KMS-11 (cell line): ENCODE measurements at regions not wholly inside any gene's neighbourhood (a gene's known extent, or its start where the extent isn't known, plus 50 kb on each side); places are given as distances from the start of the nearest gene placed in this dataset.

Source experiments
- H2AFZ ChIP-seq: fragments of 200-600 bp; sonication (generic); 2 replicates; pipeline ENCODE4 v1.6.1; 2016; ENCODE audit warnings: antibody characterized with exemption, mixed run types, low read depth
- H3K27ac ChIP-seq: fragments of 200-600 bp; sonication (generic); 2 replicates; pipeline ENCODE4 v1.6.1; 2016; ENCODE audit warnings: mild to moderate bottlenecking, mixed run types
- H3K27me3 ChIP-seq: fragments of 200-600 bp; sonication (generic); 2 replicates; pipeline ENCODE4 v1.6.1; 2017; ENCODE audit warnings: mild to moderate bottlenecking, low read depth, mixed run types, moderate library complexity; ENCODE audit not compliant: insufficient read depth
- H3K36me3 ChIP-seq: fragments of 200-600 bp; sonication (generic); 2 replicates; pipeline ENCODE4 v1.6.1; 2017; ENCODE audit warnings: mild to moderate bottlenecking, mixed run types; ENCODE audit not compliant: insufficient read depth
- H3K4me1 ChIP-seq: fragments of 200-600 bp; sonication (generic); 2 replicates; pipeline ENCODE4 v1.6.1; 2016; ENCODE audit warnings: mild to moderate bottlenecking, low read depth, mixed run types; ENCODE audit not compliant: poor library complexity, severe bottlenecking
- H3K4me2 ChIP-seq: fragments of 200-600 bp; sonication (generic); 2 replicates; pipeline ENCODE4 v1.7.0; 2016; ENCODE audit warnings: mild to moderate bottlenecking, mixed run types
- H3K4me3 ChIP-seq: fragments of 200-600 bp; sonication (generic); IDR thresholded peaks from 2 replicates; pipeline ENCODE4 v1.6.1; 2017; ENCODE audit warnings: low read depth, low read length, mixed read lengths; ENCODE audit not compliant: insufficient read depth
- H3K79me2 ChIP-seq: fragments of 200-600 bp; sonication (generic); 2 replicates; pipeline ENCODE4 v1.6.1; 2016; ENCODE audit warnings: low read depth, mixed run types; ENCODE audit not compliant: insufficient read depth
- H3K9ac ChIP-seq: fragments of 200-600 bp; sonication (generic); 2 replicates; pipeline ENCODE4 v1.6.1; 2016; ENCODE audit warnings: mild to moderate bottlenecking, mixed run types
- H4K20me1 ChIP-seq: fragments of 200-600 bp; sonication (generic); 2 replicates; pipeline ENCODE4 v1.6.1; 2016; ENCODE audit warnings: mild to moderate bottlenecking, mixed run types; ENCODE audit not compliant: insufficient read depth
- CTCF ChIP-seq: fragments of 200-600 bp; sonication (generic); conservative IDR thresholded peaks from 2 replicates; pipeline ENCODE4 v1.6.1; 2017; ENCODE audit warnings: low read depth, mild to moderate bottlenecking, antibody characterized with exemption, low read length, moderate library complexity, mixed read lengths

GRCh38 chr12:89890161-89890560, 181.5 kb upstream of the ATP2B1 start:
- Histone ChIP-seq H3K27me3 (no peaks in the 10 kb centered on the region), H3K4me3 (no peak overlapping the region), H3K4me2 (no peak overlapping the region), H3K4me1 (no peaks in the 10 kb centered on the region), H3K27ac (no peak overlapping the region), H4K20me1 (no peaks in the 10 kb centered on the region), H3K79me2 (no peaks in the 10 kb centered on the region), H3K36me3 (no peaks in the 10 kb centered on the region), H3K9ac (no peak overlapping the region), H2AFZ (no peak overlapping the region)
- TF ChIP-seq CTCF, result no peak

DNA sequence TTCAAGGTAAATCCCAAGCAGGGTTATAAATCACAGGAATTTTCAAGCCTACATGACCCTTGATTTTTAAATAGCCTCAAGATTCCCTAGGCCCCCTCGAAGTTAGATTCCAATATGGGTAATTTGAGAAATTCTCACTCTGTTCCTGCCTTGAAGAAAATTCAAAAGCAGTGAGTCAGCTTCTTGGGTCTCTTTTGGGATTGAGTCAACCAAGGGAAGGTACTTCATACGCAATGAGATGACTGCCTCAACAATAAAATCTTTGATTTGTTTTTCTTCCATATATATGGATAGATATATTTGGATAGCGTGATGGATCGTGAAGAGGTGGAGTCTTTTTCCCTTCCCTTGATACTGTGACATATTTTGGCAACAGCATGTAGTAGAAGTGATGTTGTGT, 180.4 kb upstream of the ATP2B1 start:
- Histone ChIP-seq H3K9ac (no peak overlapping the region), H3K4me1 (no peaks in the 10 kb centered on the region), H3K79me2 (no peaks in the 10 kb centered on the region), H3K4me3 (no peak overlapping the region), H3K4me2 (no peak overlapping the region), H3K27me3 (no peaks in the 10 kb centered on the region), H2AFZ (no peak overlapping the region), H3K36me3 (no peaks in the 10 kb centered on the region), H4K20me1 (no peaks in the 10 kb centered on the region), H3K27ac (no peak overlapping the region)
- no peak for TF ChIP-seq CTCF

DNA sequence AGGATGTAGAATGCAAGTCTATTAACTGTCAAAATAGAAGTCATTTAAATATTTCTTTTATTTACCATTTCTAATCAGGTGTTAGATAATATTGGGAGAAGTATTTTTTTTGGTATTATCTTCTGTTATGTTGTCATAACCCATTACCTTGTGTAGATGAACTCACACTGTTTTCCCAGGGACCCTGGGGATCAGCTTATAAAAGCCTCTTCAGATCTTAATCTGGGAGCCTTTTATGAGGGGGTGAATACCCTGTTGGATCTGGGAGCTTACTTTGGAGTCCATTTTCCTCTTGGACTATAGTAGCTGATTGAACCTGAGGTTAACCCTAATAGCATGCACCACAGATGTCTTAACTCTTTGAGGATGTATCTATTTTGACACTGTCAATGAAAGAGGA, 176.3 kb upstream of the ATP2B1 start:
- no peak overlapping the region for H3K9ac ChIP-seq
- TF ChIP-seq CTCF, result no peak
- no peaks in the 10 kb centered on the region for H3K4me1 ChIP-seq
- no peaks in the 10 kb centered on the region for H4K20me1 ChIP-seq
- no peaks in the 10 kb centered on the region for H3K79me2 ChIP-seq
- H3K4me2 ChIP-seq, result no peak overlapping the region
- H3K4me3 ChIP-seq, result no peak overlapping the region
- no peaks in the 10 kb centered on the region for H3K36me3 ChIP-seq
- H2AFZ ChIP-seq, result no peak overlapping the region
- no peaks in the 10 kb centered on the region for H3K27me3 ChIP-seq
- H3K27ac ChIP-seq, result no peak overlapping the region

- Histone ChIP-seq H3K36me3 (no peaks in the 10 kb centered on the region), H3K79me2 (no peaks in the 10 kb centered on the region), H3K27ac (no peak overlapping the region), H3K4me2 (no peak overlapping the region), H2AFZ (no peak overlapping the region), H3K4me1 (no peaks in the 10 kb centered on the region), H3K9ac (no peak overlapping the region), H4K20me1 (no peaks in the 10 kb centered on the region), H3K4me3 (no peak overlapping the region), H3K27me3 (no peaks in the 10 kb centered on the region)
- TF ChIP-seq CTCF, result no peak
Measured at GRCh38 chr12:89884416-89884898, 175.8 kb upstream of the ATP2B1 start.
